ENCODE measurements at regions not wholly inside any gene's neighbourhood (a gene's known extent, or its start where the extent isn't known, plus 50 kb on each side); places are given as distances from the start of the nearest gene placed in this dataset.

DNA sequence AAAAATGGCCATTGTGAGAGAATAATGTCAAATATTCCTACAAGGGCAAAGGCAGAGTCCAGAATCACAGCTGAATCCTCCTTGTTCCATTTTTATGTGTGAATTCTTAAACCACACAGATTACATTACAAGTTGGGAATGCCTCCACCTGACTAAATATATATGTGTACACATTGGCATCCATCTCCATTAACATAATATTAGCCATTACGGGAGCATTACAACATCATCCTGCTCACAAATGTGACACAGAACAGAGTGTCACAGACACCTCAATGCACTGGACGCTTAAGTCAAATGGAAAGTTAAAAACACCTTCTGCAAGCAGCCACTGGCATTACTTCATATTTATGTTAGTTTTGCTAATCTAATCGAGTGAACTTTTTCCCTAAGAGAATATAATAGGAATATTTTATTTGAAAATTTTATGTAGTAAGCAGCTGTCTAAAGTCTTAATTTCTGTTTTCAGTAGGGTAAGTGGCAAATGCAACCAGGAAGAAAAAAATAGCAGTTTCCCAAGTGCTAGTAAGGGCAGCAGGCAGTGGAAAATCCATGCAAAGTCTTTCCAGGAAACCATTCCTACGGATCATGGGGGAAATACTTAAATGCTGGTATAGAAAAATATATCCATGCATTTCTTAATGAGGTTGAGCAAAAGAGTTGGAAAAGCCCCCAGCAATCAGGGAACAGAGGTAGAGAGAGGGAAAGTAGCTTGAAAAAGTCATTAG, 255.6 kb downstream of the OSR1 start:
- WGBS, 2 donors (ENCODE audit: low coverage in 1 of 2): 74 to 84% methylated on average over 4 of the region's 4 CpGs
- H3K4me3 ChIP-seq: no peak overlapping the region
- in situ Hi-C loops (cut with MboI; ENCODE audit: low pct_ligation_motif_present in 1 of 4, low pct_unique_long_range_greater_than_20kb in 1 of 4, low sequenced_read_pairs in 3 of 4) (no loop called here), intact Hi-C loops (cut with DNase I; ENCODE audit: low total_unique reads) (no loop called here)
- no peaks in the 10 kb centered on the region for H3K4me1 ChIP-seq
- DNase-seq: no peak
- no peak overlapping the region for H3K27ac ChIP-seq
- no peaks in the 10 kb centered on the region for H3K9me3 ChIP-seq
- H3K36me3 ChIP-seq: no peaks in the 10 kb centered on the region
- TF ChIP-seq POLR2AphosphoS5 (IDR thresholded peaks at IDR 0.05) (no peak), CTCF (IDR thresholded peaks at IDR 0.05) (no peak), EP300 (IDR thresholded peaks at IDR 0.05; ENCODE audit: low read depth) (no peak), POLR2A (IDR thresholded peaks at IDR 0.05) (no peak)
- no peaks in the 10 kb centered on the region for H3K27me3 ChIP-seq

DNA sequence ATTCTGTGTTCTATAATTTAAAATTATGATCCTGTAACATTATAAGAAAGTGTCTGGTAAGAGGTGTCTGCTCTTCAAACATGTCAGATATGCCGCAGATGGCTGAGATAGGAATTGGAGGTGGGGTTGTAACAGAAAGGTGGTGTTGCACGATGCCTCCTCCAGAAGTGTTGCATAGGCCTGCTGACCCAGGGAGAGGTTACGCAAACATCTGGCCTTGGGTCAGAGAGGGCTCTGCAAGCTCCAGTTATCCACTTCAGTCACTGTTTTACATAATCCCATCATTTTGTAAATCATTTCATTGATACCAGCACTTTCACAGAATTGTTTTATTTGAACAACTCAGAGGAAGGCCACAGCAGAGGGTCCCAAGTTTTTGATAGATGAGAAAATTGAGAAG, 256.5 kb downstream of the OSR1 start:
- no peak overlapping the region for H3K4me3 ChIP-seq
- no peak for TF ChIP-seq EP300 (IDR thresholded peaks at IDR 0.05; ENCODE audit: low read depth)
- no peak for TF ChIP-seq CTCF (IDR thresholded peaks at IDR 0.05)
- no peak for TF ChIP-seq POLR2AphosphoS5 (IDR thresholded peaks at IDR 0.05)
- H3K27me3 ChIP-seq: no peaks in the 10 kb centered on the region
- no peaks in the 10 kb centered on the region for H3K36me3 ChIP-seq
- intact Hi-C loops (cut with DNase I; ENCODE audit: low total_unique reads) (no loop called here), in situ Hi-C loops (cut with MboI; ENCODE audit: low pct_ligation_motif_present in 1 of 4, low pct_unique_long_range_greater_than_20kb in 1 of 4, low sequenced_read_pairs in 3 of 4) (no loop called here)
- H3K4me1 ChIP-seq: no peaks in the 10 kb centered on the region
- no peaks in the 10 kb centered on the region for H3K9me3 ChIP-seq
- no peak overlapping the region for H3K27ac ChIP-seq
- WGBS, 2 donors (ENCODE audit: low coverage in 1 of 2): 50 to 74% methylated on average over 1 to 3 of the region's 3 CpGs
- DNase-seq: no peak

- H3K4me3 ChIP-seq: no peak overlapping the region
- H3K4me1 ChIP-seq: no peaks in the 10 kb centered on the region
- in situ Hi-C loops (cut with MboI; ENCODE audit: low pct_ligation_motif_present in 1 of 4, low pct_unique_long_range_greater_than_20kb in 1 of 4, low sequenced_read_pairs in 3 of 4): no loop called here
- no peak overlapping the region for H3K27ac ChIP-seq
- no peaks in the 10 kb centered on the region for H3K36me3 ChIP-seq
- intact Hi-C loops (cut with DNase I; ENCODE audit: low total_unique reads): no loop called here
- no peaks in the 10 kb centered on the region for H3K9me3 ChIP-seq
- H3K27me3 ChIP-seq: no peaks in the 10 kb centered on the region
- TF ChIP-seq CTCF (IDR thresholded peaks at IDR 0.05) (no peak), POLR2AphosphoS5 (IDR thresholded peaks at IDR 0.05) (no peak), EP300 (IDR thresholded peaks at IDR 0.05; ENCODE audit: low read depth) (no peak), POLR2A (IDR thresholded peaks at IDR 0.05) (no peak)
- no peak for DNase-seq
- 44 to 51% methylated on average over 2 of the region's 2 CpGs for WGBS, 2 donors (ENCODE audit: low coverage in 1 of 2)
Observed at GRCh38 chr2:19100570-19100969, 257.9 kb downstream of the OSR1 start.

- no peak for DNase-seq
- intact Hi-C loops (cut with DNase I; ENCODE audit: low total_unique reads): no loop called here
- TF ChIP-seq EP300 (IDR thresholded peaks at IDR 0.05; ENCODE audit: low read depth) (no peak), POLR2A (IDR thresholded peaks at IDR 0.05) (no peak), POLR2AphosphoS5 (IDR thresholded peaks at IDR 0.05) (no peak), CTCF (IDR thresholded peaks at IDR 0.05) (no peak)
- 61 to 100% methylated on average over 1 to 3 of the region's 3 CpGs for WGBS, 2 donors (ENCODE audit: low coverage in 1 of 2)
- H3K36me3 ChIP-seq: no peaks in the 10 kb centered on the region
- H3K27ac ChIP-seq: no peak overlapping the region
- H3K27me3 ChIP-seq: no peaks in the 10 kb centered on the region
- H3K9me3 ChIP-seq: no peaks in the 10 kb centered on the region
- H3K4me3 ChIP-seq: no peak overlapping the region
- in situ Hi-C loops (cut with MboI; ENCODE audit: low pct_ligation_motif_present in 1 of 4, low pct_unique_long_range_greater_than_20kb in 1 of 4, low sequenced_read_pairs in 3 of 4): no loop called here
- no peaks in the 10 kb centered on the region for H3K4me1 ChIP-seq
Observed at GRCh38 chr2:19099181-19099580, 259.2 kb downstream of the OSR1 start.
